ENCODE measurements at regions not wholly inside any gene's neighbourhood (a gene's known extent, or its start where the extent isn't known, plus 50 kb on each side); places are given as distances from the start of the nearest gene placed in this dataset.

DNA sequence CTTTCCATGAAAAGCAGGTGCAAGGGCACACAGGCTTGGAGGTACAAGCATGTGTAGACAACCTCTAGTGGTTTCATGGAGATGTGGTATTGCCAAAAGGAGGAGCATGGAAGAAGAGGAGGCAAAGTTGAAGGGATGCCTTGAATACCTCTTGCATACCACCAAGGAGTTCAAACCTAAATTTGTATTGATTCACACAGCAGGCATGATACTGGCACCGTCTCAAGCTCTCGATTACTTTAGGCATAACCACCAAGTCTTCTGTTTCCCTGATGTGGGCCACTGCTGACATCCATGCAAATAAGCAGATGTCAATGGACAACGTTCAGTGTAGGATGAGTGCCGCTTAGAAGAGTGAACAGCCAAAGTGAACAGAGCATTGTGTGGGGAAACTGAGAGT is 87.1 kb downstream of the SCN11A start:
- H2AFZ ChIP-seq (ENCODE audit: low read depth, low read length): no peak overlapping the region
- no peaks in the 10 kb centered on the region for H3K9me3 ChIP-seq (ENCODE audit: low read length)
- H3K27me3 ChIP-seq (ENCODE audit: insufficient read depth, low read depth, low read length): no peaks in the 10 kb centered on the region
- H3K79me2 ChIP-seq (replicated peaks; ENCODE audit: insufficient read depth, low read length): no peaks in the 10 kb centered on the region
- H3F3A ChIP-seq (ENCODE audit: insufficient read depth, low read length, poor library complexity, severe bottlenecking): no peaks in the 10 kb centered on the region
- H3K4me2 ChIP-seq (ENCODE audit: low read length): no peak overlapping the region
- no peak for TF ChIP-seq TAF1 (IDR thresholded peaks at IDR 0.05; ENCODE audit: low read depth)
- H3K9me2 ChIP-seq (ENCODE audit: insufficient read depth, low read length): no peaks in the 10 kb centered on the region
- H3K4me3 ChIP-seq (ENCODE audit: low read length): no peak overlapping the region
- H3K27ac ChIP-seq (ENCODE audit: low read length): no peak overlapping the region
- H3K36me3 ChIP-seq (ENCODE audit: insufficient read depth, low read length): no peaks in the 10 kb centered on the region
- no peak overlapping the region for H3K9ac ChIP-seq (ENCODE audit: low read length)
- H4K20me1 ChIP-seq (ENCODE audit: insufficient read depth): no peaks in the 10 kb centered on the region

DNA sequence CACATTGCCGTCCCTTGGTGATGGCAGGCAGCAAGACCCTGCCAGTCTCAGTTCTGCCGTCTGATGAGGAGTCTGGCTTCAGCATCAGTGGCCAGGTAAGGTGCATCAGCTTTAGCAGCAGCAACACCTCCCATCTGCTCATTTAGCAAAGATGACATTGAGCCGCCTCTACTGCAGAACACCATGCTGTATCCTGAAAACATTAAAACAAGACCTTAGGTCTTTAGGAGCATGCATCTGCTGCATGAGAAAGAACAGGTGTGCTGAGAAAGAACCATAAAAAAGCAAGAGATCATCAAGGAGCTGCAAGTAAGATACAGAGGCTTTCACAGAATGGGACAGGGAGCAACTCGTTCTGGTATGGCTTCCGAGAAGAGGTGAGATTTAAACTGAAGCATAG is 87.5 kb downstream of the SCN11A start:
- H3K36me3 ChIP-seq (ENCODE audit: insufficient read depth, low read length): no peaks in the 10 kb centered on the region
- TF ChIP-seq REST (IDR thresholded peaks at IDR 0.05; ENCODE audit: borderline replicate concordance) (no peak), RAD21 (conservative IDR thresholded peaks at IDR 0.05) (no peak), POLR2AphosphoS5 (IDR thresholded peaks at IDR 0.05) (no peak), SMC3 (conservative IDR thresholded peaks at IDR 0.05; ENCODE audit: poor library complexity) (no peak)
- H2AFZ ChIP-seq (ENCODE audit: low read depth, low read length): no peak overlapping the region
- H3K27ac ChIP-seq (ENCODE audit: low read length): no peak overlapping the region
- H4K20me1 ChIP-seq (ENCODE audit: insufficient read depth): no peaks in the 10 kb centered on the region
- no peaks in the 10 kb centered on the region for H3K9me3 ChIP-seq (ENCODE audit: low read length)
- H3K79me2 ChIP-seq (replicated peaks; ENCODE audit: insufficient read depth, low read length): no peaks in the 10 kb centered on the region
- H3K4me3 ChIP-seq (ENCODE audit: low read length): no peak overlapping the region
- no peaks in the 10 kb centered on the region for H3K27me3 ChIP-seq (ENCODE audit: insufficient read depth, low read depth, low read length)
- no peaks in the 10 kb centered on the region for H3K9me2 ChIP-seq (ENCODE audit: insufficient read depth, low read length)
- H3K4me2 ChIP-seq (ENCODE audit: low read length): no peak overlapping the region
- H3K9ac ChIP-seq (ENCODE audit: low read length): no peak overlapping the region
- no peaks in the 10 kb centered on the region for H3F3A ChIP-seq (ENCODE audit: insufficient read depth, low read length, poor library complexity, severe bottlenecking)

GRCh38 chr3:38960953-38961622 is 90.7 kb downstream of the SCN11A start:
- H3K36me3 ChIP-seq (ENCODE audit: insufficient read depth, low read length): no peaks in the 10 kb centered on the region
- no peaks in the 10 kb centered on the region for H3K9me3 ChIP-seq (ENCODE audit: low read length)
- H3K4me3 ChIP-seq (ENCODE audit: low read length): no peak overlapping the region
- no peaks in the 10 kb centered on the region for H3K9me2 ChIP-seq (ENCODE audit: insufficient read depth, low read length)
- no peak overlapping the region for H3K4me2 ChIP-seq (ENCODE audit: low read length)
- no peak overlapping the region for H2AFZ ChIP-seq (ENCODE audit: low read depth, low read length)
- no peak overlapping the region for H3K9ac ChIP-seq (ENCODE audit: low read length)
- H3K79me2 ChIP-seq (replicated peaks; ENCODE audit: insufficient read depth, low read length): no peaks in the 10 kb centered on the region
- H3K27ac ChIP-seq (ENCODE audit: low read length): no peak overlapping the region
- H4K20me1 ChIP-seq (ENCODE audit: insufficient read depth): no peaks in the 10 kb centered on the region
- TF ChIP-seq CTCF (IDR thresholded peaks at IDR 0.05; ENCODE audit: poor library complexity, severe bottlenecking): no peak
- no peak for TF ChIP-seq EZH2 (IDR thresholded peaks at IDR 0.05; ENCODE audit: borderline replicate concordance, insufficient read depth, low read length, poor library complexity, severe bottlenecking)
- TF ChIP-seq REST (IDR thresholded peaks at IDR 0.05; ENCODE audit: borderline replicate concordance): no peak
- TF ChIP-seq TAF1 (IDR thresholded peaks at IDR 0.05; ENCODE audit: low read depth): no peak
- no peak for TF ChIP-seq POLR2AphosphoS5 (IDR thresholded peaks at IDR 0.05)
- no peak for TF ChIP-seq RAD21 (conservative IDR thresholded peaks at IDR 0.05)
- no peak for TF ChIP-seq MXI1 (conservative IDR thresholded peaks at IDR 0.05; ENCODE audit: poor library complexity, severe bottlenecking)
- no peak for TF ChIP-seq EP300 (conservative IDR thresholded peaks at IDR 0.05; ENCODE audit: poor library complexity, severe bottlenecking)
- no peak for TF ChIP-seq SMC3 (conservative IDR thresholded peaks at IDR 0.05; ENCODE audit: poor library complexity)
- no peaks in the 10 kb centered on the region for H3F3A ChIP-seq (ENCODE audit: insufficient read depth, low read length, poor library complexity, severe bottlenecking)
- no peaks in the 10 kb centered on the region for H3K27me3 ChIP-seq (ENCODE audit: insufficient read depth, low read depth, low read length)

Measured in neural cell (in vitro differentiated cells).